OCI-LY1 (cell line): ENCODE measurements at regions not wholly inside any gene's neighbourhood (a gene's known extent, or its start where the extent isn't known, plus 50 kb on each side); places are given as distances from the start of the nearest gene placed in this dataset.

Experiments
- H2AFZ ChIP-seq: fragments of 200-600 bp; sonication (generic), shearing (Covaris generic); 2 replicates; pipeline ENCODE4 v1.6.0; 2014; ENCODE audit warnings: antibody characterized with exemption, mild to moderate bottlenecking, low read length
- H3F3A ChIP-seq: fragments of 200-600 bp; sonication (generic), shearing (Covaris generic); 2 replicates; pipeline ENCODE4 v1.6.0; 2014; ENCODE audit warnings: mild to moderate bottlenecking, antibody characterized with exemption, low read length, moderate library complexity; ENCODE audit not compliant: insufficient read depth
- H3K27ac ChIP-seq: fragments of 200-600 bp; sonication (generic); 2 replicates; pipeline ENCODE4 v1.5.1; 2014; ENCODE audit warnings: low read length, mixed run types, mild to moderate bottlenecking, low read depth; ENCODE audit not compliant: poor library complexity, severe bottlenecking
- H3K27me3 ChIP-seq: fragments of 200-600 bp; sonication (generic); 2 replicates; pipeline ENCODE4 v1.6.0; 2014; ENCODE audit warnings: antibody characterized with exemption, mild to moderate bottlenecking, low read length, moderate library complexity; ENCODE audit not compliant: insufficient read depth
- H3K36me3 ChIP-seq: fragments of 200-600 bp; sonication (generic); 2 replicates; pipeline ENCODE4 v1.6.1; 2014; ENCODE audit warnings: mild to moderate bottlenecking, antibody characterized with exemption, low read length, moderate library complexity, mixed read lengths; ENCODE audit not compliant: insufficient read depth
- H3K4me1 ChIP-seq: fragments of 200-600 bp; sonication (generic); 2 replicates; pipeline ENCODE4 v1.5.1; 2014; ENCODE audit warnings: mild to moderate bottlenecking, low read length, moderate library complexity; ENCODE audit not compliant: insufficient read depth, severe bottlenecking
- H3K4me2 ChIP-seq: fragments of 200-600 bp; sonication (generic), shearing (Covaris generic); 2 replicates; pipeline ENCODE4 v1.6.1; 2014; ENCODE audit warnings: low read length
- H3K4me3 ChIP-seq: fragments of 200-600 bp; sonication (generic); 2 replicates; pipeline ENCODE4 v1.5.1; 2014; ENCODE audit warnings: low read length, low read depth, mild to moderate bottlenecking, mixed read lengths; ENCODE audit not compliant: poor library complexity, severe bottlenecking
- H3K79me2 ChIP-seq: fragments of 200-600 bp; shearing (Covaris generic); 2 replicates; pipeline ENCODE4 v1.6.1; 2016; ENCODE audit warnings: mixed run types, low read length, mixed read lengths; ENCODE audit not compliant: insufficient read depth
- H3K9ac ChIP-seq: fragments of 200-600 bp; sonication (generic), shearing (Covaris generic); 2 replicates; pipeline ENCODE4 v1.6.1; 2014; ENCODE audit warnings: mild to moderate bottlenecking, low read length, mixed read lengths
- H3K9me2 ChIP-seq: fragments of 200-600 bp; sonication (generic), shearing (Covaris generic); 2 replicates; pipeline ENCODE4 v1.6.1; 2014; ENCODE audit warnings: low read depth, mild to moderate bottlenecking, low read length, mixed read lengths
- H3K9me3 ChIP-seq: fragments of 200-600 bp; shearing (Covaris generic); 2 replicates; pipeline ENCODE4 v1.6.1; 2014; ENCODE audit warnings: low read length, mixed read lengths
- H4K20me1 ChIP-seq: fragments of 200-600 bp; sonication (generic), shearing (Covaris generic); 2 replicates; pipeline ENCODE4 v1.6.0; 2016; ENCODE audit warnings: mild to moderate bottlenecking, low read length; ENCODE audit not compliant: insufficient read depth
- CTCF ChIP-seq: fragments of 200-600 bp; sonication (generic), shearing (Covaris generic); IDR thresholded peaks from 2 replicates; pipeline ENCODE4 v1.5.1; 2017; ENCODE audit warnings: mild to moderate bottlenecking, antibody characterized with exemption, low read length, moderate library complexity, mixed read lengths
- EZH2 ChIP-seq: fragments of 200-600 bp; sonication (generic), shearing (Covaris generic); IDR thresholded peaks from 2 replicates; pipeline ENCODE4 v1.8.0; 2017; ENCODE audit warnings: borderline replicate concordance, mixed run types, mild to moderate bottlenecking, antibody characterized with exemption, low read length, moderate library complexity, mixed read lengths

DNA sequence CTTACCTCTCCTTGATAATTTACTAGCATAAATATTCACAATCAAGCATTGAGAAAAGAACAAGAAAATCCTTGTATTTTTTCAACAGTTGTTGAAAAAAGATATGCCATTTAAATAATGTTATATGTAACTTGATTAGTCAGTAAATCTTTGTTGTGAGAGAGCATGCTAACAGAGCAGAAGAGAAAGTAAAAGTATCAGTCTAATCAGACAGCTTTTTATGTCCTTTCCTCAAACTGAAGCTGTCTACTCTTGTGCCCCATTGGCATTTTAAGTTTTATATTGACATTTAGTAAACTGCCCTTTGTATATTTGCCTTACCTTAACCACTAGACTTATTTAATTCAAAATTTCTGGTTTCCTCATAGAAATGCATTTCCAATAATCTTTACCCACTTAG, 668.7 kb downstream of the OTOL1 start:
- Histone ChIP-seq H2AFZ (no peak overlapping the region), H3K36me3 (no peaks in the 10 kb centered on the region), H3F3A (no peaks in the 10 kb centered on the region), H3K9me2 (no peaks in the 10 kb centered on the region), H4K20me1 (no peaks in the 10 kb centered on the region), H3K79me2 (no peaks in the 10 kb centered on the region), H3K4me3 (no peak overlapping the region), H3K4me2 (no peak overlapping the region), H3K9ac (no peak overlapping the region), H3K4me1 (no peaks in the 10 kb centered on the region), H3K27ac (no peak overlapping the region), H3K9me3 (no peaks in the 10 kb centered on the region), H3K27me3 (no peaks in the 10 kb centered on the region)
- no peak for TF ChIP-seq CTCF
- no peak for TF ChIP-seq EZH2

DNA sequence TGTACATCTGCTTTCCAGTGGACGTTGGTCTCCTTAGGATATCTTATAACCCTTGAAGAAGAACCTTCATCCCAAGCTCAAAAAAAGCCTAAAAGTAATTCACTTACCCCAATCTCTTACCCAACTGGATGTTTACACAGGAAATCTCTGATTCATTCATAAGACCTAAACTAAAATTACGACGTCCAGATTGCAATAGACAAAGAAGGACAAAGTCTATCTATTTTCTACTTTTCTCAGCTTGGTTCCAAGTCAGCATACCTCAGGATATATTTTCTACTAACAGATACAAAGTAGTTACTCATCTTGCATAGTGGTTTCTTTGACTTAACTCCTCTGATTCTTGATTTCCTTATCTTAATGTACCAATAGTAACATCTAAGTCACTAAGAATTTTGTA, 669.9 kb downstream of the OTOL1 start:
- no peaks in the 10 kb centered on the region for H3K36me3 ChIP-seq
- no peak overlapping the region for H3K4me2 ChIP-seq
- no peaks in the 10 kb centered on the region for H3K79me2 ChIP-seq
- H3K4me3 ChIP-seq = no peak overlapping the region
- no peaks in the 10 kb centered on the region for H3K27me3 ChIP-seq
- H4K20me1 ChIP-seq = no peaks in the 10 kb centered on the region
- no peak overlapping the region for H2AFZ ChIP-seq
- H3K9me2 ChIP-seq = no peaks in the 10 kb centered on the region
- H3K9me3 ChIP-seq = no peaks in the 10 kb centered on the region
- TF ChIP-seq CTCF = no peak
- TF ChIP-seq EZH2 = no peak
- H3F3A ChIP-seq = no peaks in the 10 kb centered on the region
- H3K9ac ChIP-seq = no peak overlapping the region
- no peak overlapping the region for H3K27ac ChIP-seq
- H3K4me1 ChIP-seq = no peaks in the 10 kb centered on the region

GRCh38 chr3:162168715-162169114, 672.1 kb downstream of the OTOL1 start:
- no peaks in the 10 kb centered on the region for H3K36me3 ChIP-seq
- no peak overlapping the region for H3K27ac ChIP-seq
- no peak overlapping the region for H3K4me2 ChIP-seq
- no peaks in the 10 kb centered on the region for H3F3A ChIP-seq
- no peaks in the 10 kb centered on the region for H3K79me2 ChIP-seq
- no peaks in the 10 kb centered on the region for H3K27me3 ChIP-seq
- TF ChIP-seq EZH2 (no peak), CTCF (no peak)
- H3K9me3 ChIP-seq = no peaks in the 10 kb centered on the region
- no peaks in the 10 kb centered on the region for H3K9me2 ChIP-seq
- no peak overlapping the region for H3K9ac ChIP-seq
- H3K4me1 ChIP-seq = no peaks in the 10 kb centered on the region
- no peaks in the 10 kb centered on the region for H4K20me1 ChIP-seq
- H3K4me3 ChIP-seq = no peak overlapping the region
- no peak overlapping the region for H2AFZ ChIP-seq
